Left ventricle myocardium inferior (tissue), 1 donor: ENCODE measurements at regions not wholly inside any gene's neighbourhood (a gene's known extent, or its start where the extent isn't known, plus 50 kb on each side); places are given as distances from the start of the nearest gene placed in this dataset.

Experiments used
- DNase-seq: peaks from one replicate; pipeline ENCODE4 v3.0.0-alpha.2; 2020
- H3K27ac ChIP-seq: fragments of 200-600 bp; replicated peaks from 2 replicates; pipeline ENCODE4 v1.8.0; 2021
- H3K27me3 ChIP-seq: fragments of 200-600 bp; 2 replicates; pipeline ENCODE4 v1.8.0; 2021; ENCODE audit warnings: low read depth
- H3K36me3 ChIP-seq: fragments of 200-600 bp; 2 replicates; pipeline ENCODE4 v1.8.0; 2021
- H3K4me1 ChIP-seq: fragments of 200-600 bp; 2 replicates; pipeline ENCODE4 v1.8.0; 2021
- H3K4me3 ChIP-seq: fragments of 200-600 bp; 2 replicates; pipeline ENCODE4 v1.8.0; 2021; ENCODE audit warnings: mild to moderate bottlenecking, moderate library complexity
- H3K9me3 ChIP-seq: fragments of 200-600 bp; replicated peaks from 2 replicates; pipeline ENCODE4 v1.8.0; 2021
- intact Hi-C: fragments of 100-400 bp; cut with micrococcal nuclease; formaldehyde crosslinking; loops from one replicate; pipeline ENCODE4 v1.11.0; 2022
- TF ChIP-seq, protein P1 (sequence below): fragments of 200-600 bp; IDR thresholded peaks from 2 replicates; pipeline ENCODE4 v1.8.0; 2021; ENCODE audit warnings: antibody characterized with exemption, mild to moderate bottlenecking, borderline replicate concordance
- donor health status: DM: no; HTN: yes; CAD: no; lungs with severe emphysema.

DNA sequence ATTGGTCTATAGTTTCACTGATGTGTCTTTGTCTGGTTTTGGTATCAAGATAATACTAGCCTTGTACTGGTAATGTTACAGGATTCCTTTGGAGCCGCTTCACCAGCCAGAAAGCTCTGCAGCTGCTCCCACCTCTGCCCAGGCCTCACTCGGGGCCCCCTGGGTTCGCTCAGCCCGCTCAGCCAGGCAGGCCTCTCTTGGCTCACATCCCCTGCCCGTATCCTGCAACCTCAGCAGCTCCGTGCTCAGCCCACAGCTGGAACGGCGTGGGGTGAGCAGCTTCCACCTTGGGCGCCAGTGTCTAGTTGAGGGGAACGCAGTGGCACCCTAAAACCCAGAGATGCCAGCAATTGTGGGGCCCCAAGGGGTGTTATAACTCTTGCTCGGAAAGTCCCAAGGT, 429.7 kb upstream of the ROBO2 start:
- TF ChIP-seq, protein P1, sequence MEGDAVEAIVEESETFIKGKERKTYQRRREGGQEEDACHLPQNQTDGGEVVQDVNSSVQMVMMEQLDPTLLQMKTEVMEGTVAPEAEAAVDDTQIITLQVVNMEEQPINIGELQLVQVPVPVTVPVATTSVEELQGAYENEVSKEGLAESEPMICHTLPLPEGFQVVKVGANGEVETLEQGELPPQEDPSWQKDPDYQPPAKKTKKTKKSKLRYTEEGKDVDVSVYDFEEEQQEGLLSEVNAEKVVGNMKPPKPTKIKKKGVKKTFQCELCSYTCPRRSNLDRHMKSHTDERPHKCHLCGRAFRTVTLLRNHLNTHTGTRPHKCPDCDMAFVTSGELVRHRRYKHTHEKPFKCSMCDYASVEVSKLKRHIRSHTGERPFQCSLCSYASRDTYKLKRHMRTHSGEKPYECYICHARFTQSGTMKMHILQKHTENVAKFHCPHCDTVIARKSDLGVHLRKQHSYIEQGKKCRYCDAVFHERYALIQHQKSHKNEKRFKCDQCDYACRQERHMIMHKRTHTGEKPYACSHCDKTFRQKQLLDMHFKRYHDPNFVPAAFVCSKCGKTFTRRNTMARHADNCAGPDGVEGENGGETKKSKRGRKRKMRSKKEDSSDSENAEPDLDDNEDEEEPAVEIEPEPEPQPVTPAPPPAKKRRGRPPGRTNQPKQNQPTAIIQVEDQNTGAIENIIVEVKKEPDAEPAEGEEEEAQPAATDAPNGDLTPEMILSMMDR, result no peak
- DNase-seq, result no peak
- Histone ChIP-seq H3K27me3 (no peaks in the 10 kb centered on the region), H3K36me3 (no peaks in the 10 kb centered on the region), H3K9me3 (peaks cover 22% of the 10 kb centered on the region), H3K4me3 (no peak overlapping the region), H3K27ac (no peak overlapping the region), H3K4me1 (no peaks in the 10 kb centered on the region)
- intact Hi-C loops, result no loop called here

DNA sequence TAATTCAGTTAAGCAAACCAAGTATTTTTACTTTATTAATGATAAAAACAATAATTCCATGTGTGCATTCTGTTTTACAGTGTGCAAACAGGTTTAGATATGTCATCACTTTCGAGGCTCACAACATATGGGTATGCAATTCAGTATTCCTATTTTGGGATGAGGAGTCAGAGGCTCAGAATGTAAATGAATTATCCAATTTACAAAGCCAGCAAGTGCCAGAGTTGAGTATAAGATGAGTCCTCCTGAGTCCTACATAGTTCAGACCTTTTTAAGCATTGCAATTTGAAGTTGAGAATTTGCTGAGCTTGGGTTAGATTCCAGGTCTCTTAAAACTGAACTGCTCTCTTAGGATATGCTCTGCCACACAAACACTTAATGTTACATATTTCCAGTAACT, 424.2 kb upstream of the ROBO2 start:
- Histone ChIP-seq H3K27ac (no peak overlapping the region), H3K4me1 (no peaks in the 10 kb centered on the region), H3K9me3 (peaks cover 3% of the 10 kb centered on the region), H3K27me3 (no peaks in the 10 kb centered on the region), H3K4me3 (no peak overlapping the region), H3K36me3 (no peaks in the 10 kb centered on the region)
- intact Hi-C loops, result no loop called here
- TF ChIP-seq, protein P1, result no peak
- no peak for DNase-seq

DNA sequence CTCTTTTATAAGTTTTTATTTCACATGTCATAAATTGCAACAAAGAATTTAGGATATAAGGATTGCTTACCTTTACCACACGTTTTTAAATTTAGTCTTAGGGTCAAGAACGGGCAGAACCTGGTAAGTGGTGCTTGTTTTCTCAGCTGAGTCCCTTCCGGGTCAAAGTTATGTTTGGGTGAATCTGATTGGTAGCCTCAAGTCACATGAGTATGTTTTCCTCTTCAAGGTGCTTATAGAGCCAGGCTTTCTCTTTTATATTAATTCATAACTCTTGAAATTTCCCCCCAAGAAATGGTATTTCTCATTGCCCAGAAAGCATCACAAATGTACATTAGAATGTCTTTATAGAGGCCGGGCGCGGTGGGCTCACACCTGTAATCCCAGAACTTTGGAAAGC, 415.7 kb upstream of the ROBO2 start:
- Histone ChIP-seq H3K4me1 (no peaks in the 10 kb centered on the region), H3K9me3 (no peaks in the 10 kb centered on the region), H3K4me3 (no peak overlapping the region), H3K27me3 (no peaks in the 10 kb centered on the region), H3K36me3 (no peaks in the 10 kb centered on the region), H3K27ac (no peak overlapping the region)
- TF ChIP-seq, protein P1, result no peak
- no peak for DNase-seq
- intact Hi-C loops, result no loop called here

DNA sequence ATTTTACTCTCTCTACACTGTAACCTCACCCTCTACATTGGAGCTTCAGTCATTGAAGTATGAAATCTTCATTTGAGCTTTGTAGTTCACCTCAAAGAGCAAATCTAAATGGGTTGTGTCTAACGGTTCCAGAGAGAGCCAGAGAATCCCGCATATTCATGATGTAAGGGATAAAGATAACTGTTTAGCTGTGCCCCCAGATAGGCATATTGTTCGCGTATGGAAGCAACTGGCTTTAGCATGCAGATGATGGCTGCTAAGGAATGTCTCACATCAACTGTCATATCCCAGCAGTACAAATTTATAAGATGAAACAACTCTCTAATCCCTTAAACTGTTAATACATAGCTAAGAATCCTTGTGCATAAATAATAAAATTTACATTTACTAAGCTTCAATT, 412.7 kb upstream of the ROBO2 start:
- intact Hi-C loops, result no loop called here
- no peaks in the 10 kb centered on the region for H3K9me3 ChIP-seq
- H3K4me1 ChIP-seq, result no peaks in the 10 kb centered on the region
- H3K27me3 ChIP-seq, result no peaks in the 10 kb centered on the region
- no peak for DNase-seq
- TF ChIP-seq, protein P1, result no peak
- H3K4me3 ChIP-seq, result no peak overlapping the region
- no peak overlapping the region for H3K27ac ChIP-seq
- no peaks in the 10 kb centered on the region for H3K36me3 ChIP-seq

DNA sequence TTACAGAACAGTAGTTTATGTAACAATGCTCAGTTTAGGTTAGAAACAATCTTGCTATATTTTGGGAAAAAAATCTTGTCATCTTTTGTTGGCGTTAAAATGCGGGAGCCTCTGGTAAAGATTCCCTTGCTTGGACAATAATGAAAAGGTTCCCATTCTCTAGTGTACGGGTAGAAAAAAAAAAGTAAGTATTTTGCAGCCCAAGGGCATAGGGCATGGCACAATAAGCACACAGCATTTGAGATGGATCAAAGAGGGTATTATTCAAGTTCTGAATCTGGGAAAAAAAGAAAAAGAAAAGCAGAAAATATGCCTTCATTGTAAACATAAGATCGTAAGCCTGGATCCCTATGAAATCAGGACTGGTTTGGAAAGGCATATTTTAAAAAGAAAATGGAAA, 408.6 kb upstream of the ROBO2 start:
- Histone ChIP-seq H3K4me3 (no peak overlapping the region), H3K9me3 (no peaks in the 10 kb centered on the region), H3K36me3 (no peaks in the 10 kb centered on the region), H3K27ac (no peak overlapping the region), H3K4me1 (no peaks in the 10 kb centered on the region), H3K27me3 (no peaks in the 10 kb centered on the region)
- TF ChIP-seq, protein P1, result no peak
- DNase-seq, result no peak
- intact Hi-C loops, result no loop called here

DNA sequence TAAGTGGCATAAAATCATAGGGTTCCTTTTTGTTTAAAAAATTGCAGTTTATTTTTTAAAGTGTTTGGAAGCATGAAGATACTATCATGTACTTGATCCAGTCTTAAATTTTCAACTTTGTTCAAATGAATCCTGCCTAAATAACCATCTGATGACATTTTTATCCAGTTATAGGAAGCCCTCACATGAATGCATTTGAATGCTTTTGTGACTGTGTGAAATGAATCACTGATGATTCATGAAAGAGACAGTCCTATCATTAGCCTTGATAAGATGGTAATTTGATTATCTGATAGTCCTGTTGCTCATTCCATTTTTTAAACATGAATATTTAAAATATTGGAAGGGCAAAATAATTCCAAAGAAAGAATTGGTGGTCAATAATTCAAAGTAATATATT, 401.9 kb upstream of the ROBO2 start:
- TF ChIP-seq, protein P1, result no peak
- Histone ChIP-seq H3K27ac (no peak overlapping the region), H3K4me1 (no peaks in the 10 kb centered on the region), H3K9me3 (no peaks in the 10 kb centered on the region), H3K4me3 (no peak overlapping the region), H3K36me3 (no peaks in the 10 kb centered on the region), H3K27me3 (no peaks in the 10 kb centered on the region)
- intact Hi-C loops, result no loop called here
- DNase-seq, result no peak
